CD14-positive monocyte (primary cell): ENCODE measurements at regions not wholly inside any gene's neighbourhood (a gene's known extent, or its start where the extent isn't known, plus 50 kb on each side); places are given as distances from the start of the nearest gene placed in this dataset.

Source experiments
- DNase-seq, 3 donors: peaks; one replicate each; pipeline ENCODE4 v3.0.0-alpha.2; 2011 to 2022
- H2AFZ ChIP-seq: 2 replicates; pipeline ENCODE4 v1.6.0; 2012; ENCODE audit warnings: mild to moderate bottlenecking, low read depth, low read length, inconsistent platforms; ENCODE audit not compliant: insufficient read depth, poor library complexity, severe bottlenecking
- H3K27ac ChIP-seq, 2 donors: 1 replicate in 1 of 2; 2 replicates in 1 of 2; pipeline ENCODE4 v1.5.1; 2012 to 2013; ENCODE audit warnings: low read length in 2 of 2, control low read depth in 1 of 2, inconsistent platforms in 1 of 2, low read depth in 1 of 2, mild to moderate bottlenecking in 1 of 2
- H3K27me3 ChIP-seq, 2 donors: one replicate each; pipeline versions ENCODE4 v1.6.0 to v1.6.1; 2011 to 2013; ENCODE audit warnings: low read length in 2 of 2; ENCODE audit not compliant: control insufficient read depth in 2 of 2, insufficient read depth in 2 of 2
- H3K36me3 ChIP-seq, 2 donors: replicated peaks in 1 of 2; 1 replicate in 1 of 2; 2 replicates in 1 of 2; pipeline versions ENCODE4 v1.5.1 to v1.6.1; 2012 to 2013; ENCODE audit warnings: low read length in 2 of 2, control low read depth in 1 of 2, inconsistent platforms in 1 of 2, mild to moderate bottlenecking in 1 of 2; ENCODE audit not compliant: insufficient read depth in 2 of 2, control insufficient read depth in 1 of 2
- H3K4me1 ChIP-seq, 2 donors: 1 replicate in 1 of 2; 2 replicates in 1 of 2; pipeline versions ENCODE4 v1.5.1 to v1.6.1; 2012 to 2013; ENCODE audit warnings: low read length in 2 of 2, control low read depth in 1 of 2, inconsistent platforms in 1 of 2, mild to moderate bottlenecking in 1 of 2, moderate library complexity in 1 of 2; ENCODE audit not compliant: insufficient read depth in 2 of 2, control insufficient read depth in 1 of 2
- H3K4me2 ChIP-seq: replicated peaks from 2 replicates; pipeline ENCODE3; 2012; ENCODE audit warnings: low read length, moderate library complexity, mild to moderate bottlenecking; ENCODE audit not compliant: poor library complexity, severe bottlenecking; ENCODE audit errors: extremely low read depth
- H3K4me3 ChIP-seq, 3 experiments: fragments of 200-600 bp in 1 of 3; sonication (generic) in 1 of 3; replicated peaks in 1 of 3; 1 replicate in 2 of 3; 2 replicates in 1 of 3; pipeline ENCODE4 v1.5.1; 2011 to 2013; ENCODE audit warnings: low read length in 3 of 3, mild to moderate bottlenecking in 3 of 3, control low read depth in 2 of 3, low read depth in 2 of 3, inconsistent platforms in 1 of 3, moderate library complexity in 1 of 3
- H3K79me2 ChIP-seq: 2 replicates; pipeline ENCODE4 v1.6.0; 2012; ENCODE audit warnings: mild to moderate bottlenecking, control low read depth, inconsistent platforms, low read length, moderate library complexity; ENCODE audit not compliant: insufficient read depth
- H3K9ac ChIP-seq: 2 replicates; pipeline ENCODE4 v1.6.0; 2017; ENCODE audit warnings: low read length, mild to moderate bottlenecking; ENCODE audit not compliant: insufficient read depth, poor library complexity, severe bottlenecking
- H3K9me3 ChIP-seq, 2 donors: replicated peaks in 1 of 2; 1 replicate in 1 of 2; 2 replicates in 1 of 2; pipeline versions ENCODE4 v1.5.1 to v1.6.1; 2012 to 2013; ENCODE audit warnings: low read length in 2 of 2, control low read depth in 1 of 2; ENCODE audit not compliant: control insufficient read depth in 1 of 2, insufficient read depth in 1 of 2
- H4K20me1 ChIP-seq: 2 replicates; pipeline ENCODE4 v1.6.0; 2012; ENCODE audit warnings: mild to moderate bottlenecking, low read length, control low read depth, moderate library complexity; ENCODE audit not compliant: insufficient read depth
- H3K27ac Mint-ChIP-seq, 7 donors: one replicate each; pipeline ENCODE4 v1.8.0; 2020; ENCODE audit warnings: mild to moderate bottlenecking in 7 of 7, mixed read lengths in 7 of 7, moderate library complexity in 6 of 7, inconsistent platforms in 2 of 7
- H3K27me3 Mint-ChIP-seq, 3 donors: one replicate each; pipeline ENCODE4 v1.8.0; 2021 to 2022; ENCODE audit warnings: low read depth in 3 of 3, mild to moderate bottlenecking in 3 of 3, mixed read lengths in 3 of 3, moderate library complexity in 3 of 3, inconsistent platforms in 1 of 3
- H3K36me3 Mint-ChIP-seq, 2 donors: one replicate each; pipeline ENCODE4 v1.8.0; 2020; ENCODE audit warnings: mixed read lengths in 2 of 2, inconsistent platforms in 1 of 2, mild to moderate bottlenecking in 1 of 2
- H3K4me1 Mint-ChIP-seq: one replicate; pipeline ENCODE4 v1.8.0; 2020; ENCODE audit warnings: mild to moderate bottlenecking, mixed read lengths
- H3K4me3 Mint-ChIP-seq, 2 donors: one replicate each; pipeline ENCODE4 v1.8.0; 2020; ENCODE audit warnings: mild to moderate bottlenecking in 2 of 2, mixed read lengths in 2 of 2, moderate library complexity in 1 of 2
- H3K9me3 Mint-ChIP-seq, 7 donors: one replicate each; pipeline ENCODE4 v1.8.0; 2020 to 2022; ENCODE audit warnings: mixed read lengths in 7 of 7, mild to moderate bottlenecking in 6 of 7, moderate library complexity in 6 of 7, inconsistent platforms in 2 of 7
- WGBS: methylation state at CpG from one replicate; pipeline ENCODE4 v1.1.5; 2013; ENCODE audit warnings: missing lambda C conversion rate; ENCODE audit not compliant: insufficient coverage; 5-methylcytosine and 5-hydroxymethylcytosine counted together
- intact Hi-C, 2 donors: fragments of 100-400 bp; cut with micrococcal nuclease; formaldehyde crosslinking; loops; one replicate each; pipeline versions ENCODE4 v1.15.0 to v1.15.1; 2023
- TF ChIP-seq, protein P1 (sequence below): fragments of 200-600 bp; IDR thresholded peaks from one replicate; pipeline ENCODE4 v1.8.0; 2022; ENCODE audit warnings: antibody characterized with exemption, mild to moderate bottlenecking

GRCh38 chr1:175872588-175872987 lies 129.2 kb upstream of the TNR start:
- Histone ChIP-seq H3K4me3 (no peak overlapping the region), H3K79me2 (no peaks in the 10 kb centered on the region), H3K36me3 (no peaks in the 10 kb centered on the region), H3K27ac (no peak overlapping the region), H3K4me1 (no peaks in the 10 kb centered on the region), H3K9me3 (no peaks in the 10 kb centered on the region), H3K27me3 (no peaks in the 10 kb centered on the region), H4K20me1 (no peaks in the 10 kb centered on the region), H3K4me2 (no peak overlapping the region), H3K9ac (no peak overlapping the region), H2AFZ (no peak overlapping the region)
- TF ChIP-seq, protein P1, sequence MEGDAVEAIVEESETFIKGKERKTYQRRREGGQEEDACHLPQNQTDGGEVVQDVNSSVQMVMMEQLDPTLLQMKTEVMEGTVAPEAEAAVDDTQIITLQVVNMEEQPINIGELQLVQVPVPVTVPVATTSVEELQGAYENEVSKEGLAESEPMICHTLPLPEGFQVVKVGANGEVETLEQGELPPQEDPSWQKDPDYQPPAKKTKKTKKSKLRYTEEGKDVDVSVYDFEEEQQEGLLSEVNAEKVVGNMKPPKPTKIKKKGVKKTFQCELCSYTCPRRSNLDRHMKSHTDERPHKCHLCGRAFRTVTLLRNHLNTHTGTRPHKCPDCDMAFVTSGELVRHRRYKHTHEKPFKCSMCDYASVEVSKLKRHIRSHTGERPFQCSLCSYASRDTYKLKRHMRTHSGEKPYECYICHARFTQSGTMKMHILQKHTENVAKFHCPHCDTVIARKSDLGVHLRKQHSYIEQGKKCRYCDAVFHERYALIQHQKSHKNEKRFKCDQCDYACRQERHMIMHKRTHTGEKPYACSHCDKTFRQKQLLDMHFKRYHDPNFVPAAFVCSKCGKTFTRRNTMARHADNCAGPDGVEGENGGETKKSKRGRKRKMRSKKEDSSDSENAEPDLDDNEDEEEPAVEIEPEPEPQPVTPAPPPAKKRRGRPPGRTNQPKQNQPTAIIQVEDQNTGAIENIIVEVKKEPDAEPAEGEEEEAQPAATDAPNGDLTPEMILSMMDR, result no peak
- no peak for DNase-seq
- no peaks in the 10 kb centered on the region for H3K4me1 Mint-ChIP-seq
- no peaks in the 10 kb centered on the region for H3K36me3 Mint-ChIP-seq
- no peak overlapping the region for H3K27ac Mint-ChIP-seq
- WGBS, result no CpG with 5 or more reads among the region's 4 CpGs
- peaks cover 0 to 2% (median 0%) of the 10 kb centered on the region in 7 donors for H3K9me3 Mint-ChIP-seq
- intact Hi-C loops, result no loop called here
- no peak overlapping the region for H3K4me3 Mint-ChIP-seq
- H3K27me3 Mint-ChIP-seq, result peaks cover 0 to 4% (median 0%) of the 10 kb centered on the region in 3 donors

GRCh38 chr1:175871647-175872046 lies 128.3 kb upstream of the TNR start:
- no peak overlapping the region for H3K9ac ChIP-seq
- H3K27me3 ChIP-seq, result no peaks in the 10 kb centered on the region
- H3K4me3 ChIP-seq, result no peak overlapping the region
- Mint-ChIP-seq H3K27ac (no peak overlapping the region), H3K27me3 (peaks cover 0 to 2% (median 0%) of the 10 kb centered on the region in 3 donors), H3K36me3 (no peaks in the 10 kb centered on the region), H3K9me3 (peaks cover 0 to 2% (median 0%) of the 10 kb centered on the region in 7 donors), H3K4me1 (no peaks in the 10 kb centered on the region), H3K4me3 (no peak overlapping the region)
- WGBS, result 81% methylated on average over 3 of the region's 4 CpGs
- intact Hi-C loops, result no loop called here
- TF ChIP-seq, protein P1, result no peak
- no peaks in the 10 kb centered on the region for H4K20me1 ChIP-seq
- H3K27ac ChIP-seq, result no peak overlapping the region
- H3K79me2 ChIP-seq, result no peaks in the 10 kb centered on the region
- no peaks in the 10 kb centered on the region for H3K9me3 ChIP-seq
- H2AFZ ChIP-seq, result no peak overlapping the region
- H3K4me1 ChIP-seq, result no peaks in the 10 kb centered on the region
- no peak for DNase-seq
- H3K4me2 ChIP-seq, result no peak overlapping the region
- H3K36me3 ChIP-seq, result no peaks in the 10 kb centered on the region
